NT2/D1 (cell line): ENCODE measurements at regions not wholly inside any gene's neighbourhood (a gene's known extent, or its start where the extent isn't known, plus 50 kb on each side); places are given as distances from the start of the nearest gene placed in this dataset.

ENCODE experiments used
- SUZ12 ChIP-seq: IDR thresholded peaks from 2 replicates; pipeline ENCODE4 v1.6.1; 2011; ENCODE audit not compliant: insufficient read length, insufficient read depth; ENCODE audit errors: extremely low read depth
- YY1 ChIP-seq: IDR thresholded peaks from 2 replicates; pipeline ENCODE4 v1.6.1; 2011; ENCODE audit not compliant: insufficient read length, insufficient read depth

GRCh38 chr12:65586796-65587195, 237.5 kb upstream of the HMGA2 start:
- TF ChIP-seq SUZ12 (no peak), YY1 (no peak)
